ENCODE measurements at regions not wholly inside any gene's neighbourhood (a gene's known extent, or its start where the extent isn't known, plus 50 kb on each side); places are given as distances from the start of the nearest gene placed in this dataset.
"Not testable (repeated sequence)": the region's sequence is repeated elsewhere in the genome, so short reads cannot be mapped to it uniquely, and the experiment has no call there.

GRCh38 chr2:160576054-160576499 is 82.5 kb upstream of the RBMS1 start:
- no peak overlapping the region for H3K4me3 ChIP-seq (replicated peaks; ENCODE audit: insufficient read depth, low read length)
- H3K27me3 ChIP-seq (ENCODE audit: insufficient read depth, poor library complexity, severe bottlenecking) = no peaks in the 10 kb centered on the region
- DNase-seq (ENCODE audit: low read depth in 1 of 2, low spot score in 1 of 2) = no peak
- no peak overlapping the region for H3K27ac ChIP-seq (replicated peaks)
- TF ChIP-seq SPI1 (IDR thresholded peaks at IDR 0.05; ENCODE audit: borderline replicate concordance, low read depth) (no peak), CTCF (IDR thresholded peaks at IDR 0.05; ENCODE audit: insufficient read depth, low read length) (no peak), REST (IDR thresholded peaks at IDR 0.05; ENCODE audit: insufficient replicate concordance, low read depth) (no peak), GABPA (IDR thresholded peaks at IDR 0.05; ENCODE audit: low read depth) (no peak), POLR2AphosphoS5 (IDR thresholded peaks at IDR 0.05; ENCODE audit: low read depth) (no peak)

- not testable (repeated sequence) for H3K4me3 ChIP-seq (replicated peaks; ENCODE audit: insufficient read depth, low read length); H3K27ac ChIP-seq (replicated peaks); H3K27me3 ChIP-seq (ENCODE audit: insufficient read depth, poor library complexity, severe bottlenecking); DNase-seq (ENCODE audit: low read depth in 1 of 2, low spot score in 1 of 2)
Measured at GRCh38 chr2:160577081-160577480, 83.5 kb upstream of the RBMS1 start.

- TF ChIP-seq REST (IDR thresholded peaks at IDR 0.05; ENCODE audit: insufficient replicate concordance, low read depth) (no peak), CTCF (IDR thresholded peaks at IDR 0.05; ENCODE audit: insufficient read depth, low read length) (no peak), GABPA (IDR thresholded peaks at IDR 0.05; ENCODE audit: low read depth) (no peak), SPI1 (IDR thresholded peaks at IDR 0.05; ENCODE audit: borderline replicate concordance, low read depth) (no peak), POLR2AphosphoS5 (IDR thresholded peaks at IDR 0.05; ENCODE audit: low read depth) (no peak)
- DNase-seq (ENCODE audit: low read depth in 1 of 2, low spot score in 1 of 2) = no peak
- Histone ChIP-seq H3K4me3 (replicated peaks; ENCODE audit: insufficient read depth, low read length) (no peak overlapping the region), H3K27me3 (ENCODE audit: insufficient read depth, poor library complexity, severe bottlenecking) (no peaks in the 10 kb centered on the region), H3K27ac (replicated peaks) (no peak overlapping the region)
Measured at GRCh38 chr2:160581035-160581434, 87.4 kb upstream of the RBMS1 start.

- no peak for DNase-seq (ENCODE audit: low read depth in 1 of 2, low spot score in 1 of 2)
- TF ChIP-seq POLR2AphosphoS5 (IDR thresholded peaks at IDR 0.05; ENCODE audit: low read depth) (no peak), REST (IDR thresholded peaks at IDR 0.05; ENCODE audit: insufficient replicate concordance, low read depth) (no peak), GABPA (IDR thresholded peaks at IDR 0.05; ENCODE audit: low read depth) (no peak), CTCF (IDR thresholded peaks at IDR 0.05; ENCODE audit: insufficient read depth, low read length) (no peak), SPI1 (IDR thresholded peaks at IDR 0.05; ENCODE audit: borderline replicate concordance, low read depth) (no peak)
- no peaks in the 10 kb centered on the region for H3K27me3 ChIP-seq (ENCODE audit: insufficient read depth, poor library complexity, severe bottlenecking)
- no peak overlapping the region for H3K27ac ChIP-seq (replicated peaks)
- no peak overlapping the region for H3K4me3 ChIP-seq (replicated peaks; ENCODE audit: insufficient read depth, low read length)
Measured at GRCh38 chr2:160581448-160581847, 87.8 kb upstream of the RBMS1 start.
